ENCODE measurements at regions not wholly inside any gene's neighbourhood (a gene's known extent, or its start where the extent isn't known, plus 50 kb on each side); places are given as distances from the start of the nearest gene placed in this dataset.

GRCh38 chr7:119522698-119523097 lies 750.3 kb upstream of the KCND2 start:
- TF ChIP-seq CTCF (conservative IDR thresholded peaks at IDR 0.05; ENCODE audit: low read depth, low read length) (no peak), POLR2A (IDR thresholded peaks at IDR 0.05; ENCODE audit: low read depth, low read length) (no peak)

Measured in IMR-90 (cell line).